ENCODE measurements at regions not wholly inside any gene's neighbourhood (a gene's known extent, or its start where the extent isn't known, plus 50 kb on each side); places are given as distances from the start of the nearest gene placed in this dataset.

GRCh38 chr15:92224843-92225242 is 168.8 kb upstream of the ST8SIA2 start:
- no peak for TF ChIP-seq SIN3A (IDR thresholded peaks at IDR 0.05; ENCODE audit: borderline replicate concordance, insufficient read depth, low read length)
- TF ChIP-seq TAF1 (IDR thresholded peaks at IDR 0.05; ENCODE audit: borderline replicate concordance, insufficient read depth, low read length), result no peak
- TF ChIP-seq POLR2AphosphoS5 (IDR thresholded peaks at IDR 0.05; ENCODE audit: low read depth, low read length), result no peak
- no peak for TF ChIP-seq FOXP2 (optimal IDR thresholded peaks at IDR 0.05; ENCODE audit: borderline replicate concordance, extremely low read depth, extremely low read length, insufficient read depth)

- TF ChIP-seq TAF1 (IDR thresholded peaks at IDR 0.05; ENCODE audit: borderline replicate concordance, insufficient read depth, low read length) (no peak), POLR2AphosphoS5 (IDR thresholded peaks at IDR 0.05; ENCODE audit: low read depth, low read length) (no peak), FOXP2 (optimal IDR thresholded peaks at IDR 0.05; ENCODE audit: borderline replicate concordance, extremely low read depth, extremely low read length, insufficient read depth) (no peak), SIN3A (IDR thresholded peaks at IDR 0.05; ENCODE audit: borderline replicate concordance, insufficient read depth, low read length) (no peak), REST (IDR thresholded peaks at IDR 0.05; ENCODE audit: insufficient read depth in 1 of 2, low read depth in 2 of 2, low read length in 2 of 2) (no peak)
Observed at GRCh38 chr15:92226020-92226612, 167.6 kb upstream of the ST8SIA2 start.

- TF ChIP-seq REST (IDR thresholded peaks at IDR 0.05; ENCODE audit: insufficient read depth in 1 of 2, low read depth in 2 of 2, low read length in 2 of 2) (no peak), POLR2AphosphoS5 (IDR thresholded peaks at IDR 0.05; ENCODE audit: low read depth, low read length) (no peak), SIN3A (IDR thresholded peaks at IDR 0.05; ENCODE audit: borderline replicate concordance, insufficient read depth, low read length) (no peak), FOXP2 (optimal IDR thresholded peaks at IDR 0.05; ENCODE audit: borderline replicate concordance, extremely low read depth, extremely low read length, insufficient read depth) (no peak), TAF1 (IDR thresholded peaks at IDR 0.05; ENCODE audit: borderline replicate concordance, insufficient read depth, low read length) (no peak)
Observed at GRCh38 chr15:92228830-92229229, 164.9 kb upstream of the ST8SIA2 start.

- no peak for TF ChIP-seq SIN3A (IDR thresholded peaks at IDR 0.05; ENCODE audit: borderline replicate concordance, insufficient read depth, low read length)
- no peak for TF ChIP-seq REST (IDR thresholded peaks at IDR 0.05; ENCODE audit: insufficient read depth in 1 of 2, low read depth in 2 of 2, low read length in 2 of 2)
- no peak for TF ChIP-seq TAF1 (IDR thresholded peaks at IDR 0.05; ENCODE audit: borderline replicate concordance, insufficient read depth, low read length)
- no peak for TF ChIP-seq FOXP2 (optimal IDR thresholded peaks at IDR 0.05; ENCODE audit: borderline replicate concordance, extremely low read depth, extremely low read length, insufficient read depth)
- no peak for TF ChIP-seq POLR2AphosphoS5 (IDR thresholded peaks at IDR 0.05; ENCODE audit: low read depth, low read length)
Observed at GRCh38 chr15:92231461-92231860, 162.2 kb upstream of the ST8SIA2 start.

GRCh38 chr15:92232317-92232716 is 161.4 kb upstream of the ST8SIA2 start:
- TF ChIP-seq REST (IDR thresholded peaks at IDR 0.05; ENCODE audit: insufficient read depth in 1 of 2, low read depth in 2 of 2, low read length in 2 of 2), result no peak
- no peak for TF ChIP-seq TAF1 (IDR thresholded peaks at IDR 0.05; ENCODE audit: borderline replicate concordance, insufficient read depth, low read length)
- no peak for TF ChIP-seq POLR2AphosphoS5 (IDR thresholded peaks at IDR 0.05; ENCODE audit: low read depth, low read length)
- TF ChIP-seq SIN3A (IDR thresholded peaks at IDR 0.05; ENCODE audit: borderline replicate concordance, insufficient read depth, low read length), result no peak
- no peak for TF ChIP-seq FOXP2 (optimal IDR thresholded peaks at IDR 0.05; ENCODE audit: borderline replicate concordance, extremely low read depth, extremely low read length, insufficient read depth)

All from PFSK-1 (cell line).